ENCODE measurements at regions not wholly inside any gene's neighbourhood (a gene's known extent, or its start where the extent isn't known, plus 50 kb on each side); places are given as distances from the start of the nearest gene placed in this dataset.
A peak's percentile ranks its signal among the peaks of the same experiment; 100 is the strongest.
"Not testable (repeated sequence)": the region's sequence is repeated elsewhere in the genome, so short reads cannot be mapped to it uniquely, and the experiment has no call there.

- H3K36me3 Mint-ChIP-seq (ENCODE audit: low read depth) = no peaks in the 10 kb centered on the region
- H3K9me3 Mint-ChIP-seq = no peaks in the 10 kb centered on the region
- H3K4me1 Mint-ChIP-seq = no peaks in the 10 kb centered on the region
- ATAC-seq (replicated peaks) = peak; percentile 70
- peaks cover 18% of the 10 kb centered on the region for H3K27me3 Mint-ChIP-seq
- H3K4me3 Mint-ChIP-seq = no peak overlapping the region
- H3K27ac Mint-ChIP-seq = no peak overlapping the region
Measured at GRCh38 chr10:90051474-90051873, 350.1 kb downstream of the KIF20B start.

GRCh38 chr10:90062786-90063185 is 361.4 kb downstream of the KIF20B start:
- ATAC-seq (replicated peaks) = no peak
- peaks cover 4% of the 10 kb centered on the region for H3K27me3 Mint-ChIP-seq
- no peaks in the 10 kb centered on the region for H3K4me1 Mint-ChIP-seq
- no peak overlapping the region for H3K4me3 Mint-ChIP-seq
- H3K9me3 Mint-ChIP-seq = no peaks in the 10 kb centered on the region
- no peaks in the 10 kb centered on the region for H3K36me3 Mint-ChIP-seq (ENCODE audit: low read depth)
- no peak overlapping the region for H3K27ac Mint-ChIP-seq

DNA sequence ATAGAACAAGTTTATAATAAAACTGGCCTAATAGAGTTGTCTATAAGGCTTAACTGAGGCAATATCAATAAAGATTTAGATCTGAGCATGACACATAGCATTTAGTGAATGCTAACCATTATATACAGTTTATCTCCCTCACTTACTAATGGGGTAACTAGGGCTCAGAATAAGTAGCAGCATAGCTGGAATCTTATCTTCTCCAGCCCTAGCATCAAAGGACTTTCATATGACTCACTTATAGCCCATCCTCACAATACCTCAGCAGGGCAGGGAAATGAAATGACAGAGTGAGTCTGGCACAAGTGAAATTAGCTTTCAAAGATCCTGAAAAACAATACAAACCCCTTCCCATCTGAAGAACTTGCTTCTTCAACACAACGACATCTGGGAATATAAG is 362.9 kb downstream of the KIF20B start:
- H3K27ac Mint-ChIP-seq = no peak overlapping the region
- no peaks in the 10 kb centered on the region for H3K9me3 Mint-ChIP-seq
- H3K27me3 Mint-ChIP-seq = peaks cover 4% of the 10 kb centered on the region
- no peak for ATAC-seq (replicated peaks)
- no peaks in the 10 kb centered on the region for H3K4me1 Mint-ChIP-seq
- H3K36me3 Mint-ChIP-seq (ENCODE audit: low read depth) = no peaks in the 10 kb centered on the region
- H3K4me3 Mint-ChIP-seq = no peak overlapping the region

GRCh38 chr10:90066435-90066834 is 365.0 kb downstream of the KIF20B start:
- Mint-ChIP-seq H3K4me3 (no peak overlapping the region), H3K27me3 (no peaks in the 10 kb centered on the region), H3K27ac (no peak overlapping the region), H3K4me1 (no peaks in the 10 kb centered on the region), H3K36me3 (ENCODE audit: low read depth) (no peaks in the 10 kb centered on the region), H3K9me3 (no peaks in the 10 kb centered on the region)
- no peak for ATAC-seq (replicated peaks)

GRCh38 chr10:90075995-90076394 is 374.6 kb downstream of the KIF20B start:
- H3K36me3 Mint-ChIP-seq (ENCODE audit: low read depth) = no peaks in the 10 kb centered on the region
- H3K4me1 Mint-ChIP-seq = no peaks in the 10 kb centered on the region
- no peak for ATAC-seq (replicated peaks)
- H3K4me3 Mint-ChIP-seq = no peak overlapping the region
- H3K9me3 Mint-ChIP-seq = no peaks in the 10 kb centered on the region
- H3K27me3 Mint-ChIP-seq = peaks cover 19% of the 10 kb centered on the region
- H3K27ac Mint-ChIP-seq = no peak overlapping the region

DNA sequence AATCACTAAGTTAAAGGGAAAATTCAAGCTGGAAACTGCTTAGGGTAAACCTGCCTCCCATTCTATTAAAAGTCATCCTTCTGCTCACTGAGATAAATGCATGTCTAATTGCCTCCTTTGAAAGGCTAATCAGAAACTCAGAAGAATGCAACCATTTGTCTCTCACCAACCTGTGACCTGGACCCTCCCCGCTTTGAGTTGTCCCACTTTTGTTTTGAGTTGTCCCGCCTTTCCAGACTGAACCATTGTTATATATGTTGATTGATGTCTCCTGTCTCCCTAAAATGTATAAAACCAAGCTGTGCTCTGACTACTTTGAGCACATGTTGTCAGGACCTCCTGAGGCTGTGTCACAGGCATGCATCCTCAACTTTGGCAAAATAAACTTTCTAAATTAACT is 378.4 kb downstream of the KIF20B start:
- no peak for ATAC-seq (replicated peaks)
- H3K36me3 Mint-ChIP-seq (ENCODE audit: low read depth) = no peaks in the 10 kb centered on the region
- H3K27me3 Mint-ChIP-seq = peaks cover 22% of the 10 kb centered on the region
- H3K9me3 Mint-ChIP-seq = no peaks in the 10 kb centered on the region
- no peak overlapping the region for H3K27ac Mint-ChIP-seq
- H3K4me1 Mint-ChIP-seq = no peaks in the 10 kb centered on the region
- H3K4me3 Mint-ChIP-seq = no peak overlapping the region

- H3K4me3 Mint-ChIP-seq; H3K27me3 Mint-ChIP-seq; H3K36me3 Mint-ChIP-seq (ENCODE audit: low read depth); H3K9me3 Mint-ChIP-seq; ATAC-seq (replicated peaks); H3K4me1 Mint-ChIP-seq: not testable (repeated sequence)
- H3K27ac Mint-ChIP-seq = peak overlapping the region; percentile 74
Measured at GRCh38 chr10:90086606-90087190, 385.3 kb downstream of the KIF20B start.

DNA sequence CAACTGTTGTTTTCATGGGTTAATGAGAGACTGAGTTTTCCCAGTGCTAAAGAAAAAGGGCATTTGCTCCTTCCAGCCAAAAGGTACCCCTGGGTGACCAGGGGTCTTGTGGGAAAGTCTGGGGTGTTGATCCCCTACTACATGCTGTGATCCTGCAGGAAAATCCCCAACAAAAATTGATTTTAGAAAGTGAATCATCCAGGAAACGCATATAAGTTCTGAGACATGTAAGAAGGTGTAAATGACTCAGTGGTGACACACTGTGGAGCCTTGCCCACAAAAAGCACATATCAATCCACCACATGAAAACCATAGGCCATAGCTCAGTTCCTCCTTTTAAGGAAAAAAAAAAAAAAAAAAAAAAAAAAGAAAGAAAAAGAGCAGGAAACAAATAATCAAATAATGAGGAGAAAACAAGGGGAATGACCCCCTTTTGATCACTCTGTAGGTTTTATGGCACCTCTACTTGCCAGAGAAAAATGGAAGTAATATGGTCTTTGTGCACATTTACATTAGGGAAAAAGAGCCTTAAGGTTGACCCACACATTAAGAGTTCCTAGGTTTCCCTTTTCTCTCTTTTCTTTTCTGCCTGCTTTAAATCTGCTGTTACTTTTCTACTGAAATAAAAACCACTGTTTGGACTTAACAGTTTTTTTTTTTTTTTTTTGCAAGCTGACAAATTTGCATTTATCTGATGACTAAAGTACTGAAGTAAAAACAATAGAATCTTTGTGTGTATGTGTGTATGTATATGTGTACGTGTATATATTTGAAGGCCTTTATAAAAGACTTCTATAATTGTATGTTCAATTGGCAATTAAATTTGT is 386.0 kb downstream of the KIF20B start:
- ATAC-seq (replicated peaks) = peak; percentile 99
- H3K4me1 Mint-ChIP-seq = no peaks in the 10 kb centered on the region
- no peaks in the 10 kb centered on the region for H3K9me3 Mint-ChIP-seq
- H3K27me3 Mint-ChIP-seq = peaks cover 10% of the 10 kb centered on the region
- H3K27ac Mint-ChIP-seq = peak overlapping the region; percentile 74
- no peak overlapping the region for H3K4me3 Mint-ChIP-seq
- no peaks in the 10 kb centered on the region for H3K36me3 Mint-ChIP-seq (ENCODE audit: low read depth)

GRCh38 chr10:90088024-90088317 is 386.6 kb downstream of the KIF20B start:
- no peaks in the 10 kb centered on the region for H3K4me1 Mint-ChIP-seq
- peaks cover 7% of the 10 kb centered on the region for H3K27me3 Mint-ChIP-seq
- no peak for ATAC-seq (replicated peaks)

GRCh38 chr10:90089719-90090118 is 388.3 kb downstream of the KIF20B start:
- H3K4me3 Mint-ChIP-seq = no peak overlapping the region
- H3K4me1 Mint-ChIP-seq = no peaks in the 10 kb centered on the region
- no peaks in the 10 kb centered on the region for H3K36me3 Mint-ChIP-seq (ENCODE audit: low read depth)
- no peak overlapping the region for H3K27ac Mint-ChIP-seq
- no peak for ATAC-seq (replicated peaks)
- H3K9me3 Mint-ChIP-seq = no peaks in the 10 kb centered on the region
- H3K27me3 Mint-ChIP-seq = peaks cover 7% of the 10 kb centered on the region

More at GRCh38 chr10:90088024-90088317, 386.6 kb downstream of the KIF20B start:
- Mint-ChIP-seq H3K9me3 (no peaks in the 10 kb centered on the region), H3K36me3 (ENCODE audit: low read depth) (no peaks in the 10 kb centered on the region), H3K4me3 (no peak overlapping the region), H3K27ac (no peak overlapping the region)

DNA sequence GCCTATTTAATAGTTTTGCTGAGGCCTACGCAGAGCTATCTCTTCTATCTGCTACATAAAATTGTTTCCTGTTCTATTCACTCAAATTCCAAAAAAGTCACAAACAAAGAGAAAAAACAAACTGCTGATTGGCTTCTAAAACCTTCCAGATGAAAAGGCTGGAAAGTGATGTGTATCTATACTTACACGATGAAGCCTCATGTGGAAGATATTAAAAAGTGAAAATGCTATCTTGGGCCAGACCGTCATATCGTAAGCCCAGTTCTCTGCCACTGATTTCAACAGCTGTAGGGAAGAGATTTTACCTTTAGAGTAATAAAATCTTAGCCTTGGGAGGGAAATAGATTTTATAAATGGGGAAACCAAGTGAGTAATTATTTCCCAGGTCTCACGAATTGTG is 394.8 kb downstream of the KIF20B start:
- ATAC-seq (replicated peaks) = no peak
- Mint-ChIP-seq H3K27me3 (peaks cover 4% of the 10 kb centered on the region), H3K4me1 (no peaks in the 10 kb centered on the region), H3K27ac (no peak overlapping the region), H3K36me3 (ENCODE audit: low read depth) (no peaks in the 10 kb centered on the region), H3K9me3 (no peaks in the 10 kb centered on the region), H3K4me3 (no peak overlapping the region)

DNA sequence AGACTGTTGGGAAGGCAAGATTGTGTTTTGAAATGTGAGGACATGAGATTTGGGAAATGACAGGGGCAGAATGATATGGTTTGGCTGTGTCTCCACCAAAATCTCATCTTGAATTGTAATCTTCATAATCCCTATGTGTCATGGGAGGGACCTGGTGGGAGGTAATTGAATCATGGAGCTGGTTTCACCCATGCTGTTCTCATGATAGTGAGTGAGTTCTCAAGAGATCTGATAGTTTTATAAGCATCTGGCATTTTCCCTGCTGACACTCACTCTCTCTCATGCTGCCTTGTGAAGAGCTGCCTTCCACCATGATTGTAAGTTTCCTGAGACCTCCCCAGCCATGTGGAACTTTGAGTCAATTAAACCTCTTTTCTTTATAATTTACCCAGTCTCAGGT is 406.2 kb downstream of the KIF20B start:
- not testable (repeated sequence) for H3K9me3 Mint-ChIP-seq; ATAC-seq (replicated peaks); H3K4me1 Mint-ChIP-seq; H3K4me3 Mint-ChIP-seq; H3K27me3 Mint-ChIP-seq; H3K36me3 Mint-ChIP-seq (ENCODE audit: low read depth); H3K27ac Mint-ChIP-seq

GRCh38 chr10:90111671-90112070 is 410.3 kb downstream of the KIF20B start:
- H3K36me3 Mint-ChIP-seq (ENCODE audit: low read depth) = no peaks in the 10 kb centered on the region
- H3K4me3 Mint-ChIP-seq = no peak overlapping the region
- no peaks in the 10 kb centered on the region for H3K4me1 Mint-ChIP-seq
- ATAC-seq (replicated peaks) = no peak
- H3K27ac Mint-ChIP-seq = no peak overlapping the region
- peaks cover under 1% of the 10 kb centered on the region for H3K9me3 Mint-ChIP-seq
- H3K27me3 Mint-ChIP-seq = no peaks in the 10 kb centered on the region

DNA sequence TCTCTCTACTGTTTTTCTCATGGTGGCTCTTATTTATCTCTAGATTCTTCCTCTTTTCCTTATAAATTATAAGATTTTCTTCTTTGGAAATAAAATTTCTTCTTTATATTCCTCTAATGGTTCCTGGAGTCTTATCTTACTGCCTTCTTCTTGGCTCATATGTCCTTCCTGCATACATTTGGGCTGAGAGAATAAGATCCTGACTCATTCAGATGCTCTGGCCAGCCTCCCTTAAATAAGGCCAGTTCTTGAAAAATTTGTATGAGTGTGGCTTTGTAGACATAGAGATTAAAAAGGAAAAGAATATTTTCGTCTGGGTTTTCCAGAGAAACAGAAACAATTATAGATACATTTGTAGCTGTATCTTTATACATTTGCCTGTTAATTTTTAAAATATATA is 411.3 kb downstream of the KIF20B start:
- H3K36me3 Mint-ChIP-seq (ENCODE audit: low read depth) = no peaks in the 10 kb centered on the region
- H3K4me1 Mint-ChIP-seq = no peaks in the 10 kb centered on the region
- no peak overlapping the region for H3K27ac Mint-ChIP-seq
- H3K9me3 Mint-ChIP-seq = peaks cover 6% of the 10 kb centered on the region
- no peak overlapping the region for H3K4me3 Mint-ChIP-seq
- peaks cover 2% of the 10 kb centered on the region for H3K27me3 Mint-ChIP-seq
- ATAC-seq (replicated peaks) = no peak

- not testable (repeated sequence) for H3K4me3 Mint-ChIP-seq; H3K36me3 Mint-ChIP-seq (ENCODE audit: low read depth); H3K9me3 Mint-ChIP-seq; H3K27me3 Mint-ChIP-seq; H3K4me1 Mint-ChIP-seq; H3K27ac Mint-ChIP-seq; ATAC-seq (replicated peaks)
Measured at GRCh38 chr10:90118567-90118966, 417.2 kb downstream of the KIF20B start.

Data from activated T-helper 17 cell treated with anti-CD3 and anti-CD28 coated beads, Interleukin-2, amount 50 U/mL, for 72 hours (primary cell).